ENCODE measurements at regions not wholly inside any gene's neighbourhood (a gene's known extent, or its start where the extent isn't known, plus 50 kb on each side); places are given as distances from the start of the nearest gene placed in this dataset.
"Not testable (repeated sequence)": the region's sequence is repeated elsewhere in the genome, so short reads cannot be mapped to it uniquely, and the experiment has no call there.

DNA sequence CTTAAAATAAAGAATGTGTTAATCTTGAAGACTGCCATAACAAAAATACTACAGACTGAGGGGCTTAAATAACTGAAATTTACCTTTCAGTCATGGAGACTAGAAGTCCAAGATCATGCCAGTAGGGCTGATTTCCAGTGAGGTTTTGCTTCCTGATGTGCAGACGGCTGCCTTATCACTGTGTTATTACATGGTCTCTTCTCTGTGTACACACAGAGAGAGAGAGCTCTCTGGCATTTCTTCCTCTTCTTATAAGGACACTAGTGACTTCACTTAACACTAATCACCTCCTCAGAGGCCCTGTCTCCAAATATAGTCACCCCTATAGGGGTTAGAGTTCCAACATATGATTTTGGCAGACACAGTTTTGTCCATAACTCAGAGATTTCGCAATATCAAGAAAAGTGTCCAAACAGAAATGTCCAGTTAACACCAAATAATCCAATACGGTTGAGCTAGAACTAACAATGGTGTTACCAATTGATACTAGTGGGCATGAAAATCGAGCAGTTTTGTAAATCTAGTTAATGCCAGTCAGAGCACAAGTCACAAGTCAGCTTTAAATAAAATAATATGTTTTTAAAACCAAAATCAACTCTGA, 399.8 kb downstream of the ADCYAP1 start:
- no peak for DNase-seq

DNA sequence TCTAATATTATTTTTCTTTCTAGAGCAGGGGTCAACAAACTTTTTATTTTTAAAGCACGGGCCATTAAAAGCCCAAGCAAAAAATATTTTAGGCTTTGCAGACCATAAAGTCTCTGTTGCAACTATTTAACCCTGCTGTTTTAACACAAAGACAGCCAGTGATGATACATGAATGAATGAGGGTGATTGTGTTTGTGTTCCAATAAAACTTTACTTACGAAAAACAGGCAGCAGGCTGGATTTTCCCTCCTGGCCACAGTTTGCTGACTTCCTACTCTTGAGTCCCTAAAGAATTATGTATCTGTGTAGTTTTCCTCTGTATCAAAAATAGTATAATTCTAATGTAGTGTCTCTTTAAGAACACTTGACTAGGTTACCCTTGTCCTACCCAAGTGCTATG, 402.0 kb downstream of the ADCYAP1 start:
- no peak for DNase-seq

DNA sequence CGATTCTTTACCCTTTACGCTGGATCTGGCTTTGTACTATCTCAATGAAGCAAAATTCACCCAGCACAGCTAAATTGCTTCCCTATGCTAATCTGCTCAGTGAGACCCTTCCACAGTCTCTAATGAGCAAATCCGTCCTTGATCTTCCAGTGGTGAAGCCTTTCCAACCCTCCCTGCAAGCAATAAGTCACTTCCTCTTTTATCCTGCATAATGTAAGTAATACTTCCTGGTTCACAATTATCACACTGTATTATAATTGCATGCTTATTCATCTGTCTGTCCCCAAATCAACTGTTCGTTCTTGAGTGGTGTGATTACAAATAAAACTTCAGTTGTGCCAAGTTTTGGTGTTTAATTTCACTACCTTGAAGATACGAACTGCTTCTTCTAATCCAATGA, 404.0 kb downstream of the ADCYAP1 start:
- DNase-seq = no peak

DNA sequence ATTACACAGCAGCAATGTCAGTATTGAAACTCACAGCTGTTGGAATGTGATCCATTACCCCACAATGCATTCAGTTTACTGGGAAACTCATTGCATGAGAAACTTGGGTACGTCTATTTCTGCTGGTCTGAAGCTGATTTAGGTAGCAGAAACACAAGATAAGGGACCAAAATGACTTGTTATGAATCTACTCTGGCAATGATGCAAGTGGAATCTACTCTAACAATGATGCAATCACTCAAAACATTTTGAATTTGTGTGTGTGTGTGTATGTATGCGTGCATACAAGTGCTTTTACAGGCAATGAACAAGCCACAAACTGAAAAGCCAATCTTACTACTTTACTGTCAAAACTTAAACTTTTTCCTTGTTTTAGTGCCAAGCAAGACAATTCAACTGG, 406.7 kb downstream of the ADCYAP1 start:
- no peak for DNase-seq

DNA sequence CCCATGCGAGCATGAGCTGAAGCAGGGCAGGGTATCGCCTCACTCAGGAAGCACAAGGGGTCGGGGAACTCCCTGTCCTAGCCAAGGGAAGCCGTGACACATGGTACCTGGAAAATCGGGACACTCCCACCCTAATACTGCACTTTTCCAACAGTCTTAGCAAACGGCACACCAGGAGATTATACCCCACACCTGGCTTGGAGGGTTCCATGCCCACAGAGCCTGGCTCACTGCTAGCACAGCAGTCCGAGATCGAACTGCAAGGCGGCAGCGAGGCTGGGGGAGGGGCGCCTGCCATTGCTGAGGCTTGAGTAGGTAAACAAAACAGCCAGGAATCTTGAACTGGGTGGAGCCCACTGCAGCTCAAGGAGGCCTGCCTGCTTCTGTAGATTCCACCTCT, 430.7 kb downstream of the ADCYAP1 start:
- not testable (repeated sequence) for DNase-seq

DNA sequence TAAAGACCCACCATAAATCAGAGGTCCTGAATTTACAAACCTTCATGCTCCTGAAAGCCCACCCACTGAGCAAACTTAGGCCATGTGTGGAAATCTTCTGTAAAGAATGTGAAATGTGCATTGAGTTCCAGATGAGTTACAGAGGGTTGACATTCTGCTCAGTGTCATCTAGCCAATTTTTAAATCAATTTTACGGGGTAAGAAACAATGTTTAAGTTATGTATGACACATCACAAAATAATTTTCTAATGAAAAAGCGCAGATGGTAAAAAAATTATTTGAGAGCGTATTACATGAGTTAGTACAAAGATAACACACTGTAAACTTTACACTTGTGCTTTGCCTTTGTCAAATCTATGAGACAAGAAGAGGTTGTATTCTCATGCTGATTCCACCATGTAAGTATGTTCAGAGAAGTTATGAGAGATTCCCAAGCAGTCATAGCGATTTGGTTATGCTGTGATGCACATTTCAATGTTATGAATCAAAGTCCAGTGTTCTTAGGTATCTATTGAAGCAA, 446.3 kb downstream of the ADCYAP1 start:
- no peak for DNase-seq

DNA sequence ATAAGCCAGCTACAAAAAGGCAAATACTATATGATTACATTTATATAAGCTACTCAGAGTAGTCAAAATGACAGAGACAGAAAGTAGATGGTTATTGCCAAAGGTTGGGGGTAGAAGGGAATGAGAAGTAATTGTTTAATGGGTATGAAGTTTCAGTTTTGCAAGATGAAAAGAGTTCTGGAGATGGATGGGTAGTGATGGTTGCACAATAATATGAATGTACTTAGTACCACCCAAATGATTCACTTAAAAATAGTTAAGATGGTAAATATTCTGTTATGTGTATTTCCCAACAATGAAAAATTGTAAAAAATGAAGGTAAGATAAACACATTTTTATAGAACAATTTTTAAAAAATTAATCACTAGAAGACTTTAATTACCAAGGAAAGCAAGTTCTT, 448.4 kb downstream of the ADCYAP1 start:
- no peak for DNase-seq

DNA sequence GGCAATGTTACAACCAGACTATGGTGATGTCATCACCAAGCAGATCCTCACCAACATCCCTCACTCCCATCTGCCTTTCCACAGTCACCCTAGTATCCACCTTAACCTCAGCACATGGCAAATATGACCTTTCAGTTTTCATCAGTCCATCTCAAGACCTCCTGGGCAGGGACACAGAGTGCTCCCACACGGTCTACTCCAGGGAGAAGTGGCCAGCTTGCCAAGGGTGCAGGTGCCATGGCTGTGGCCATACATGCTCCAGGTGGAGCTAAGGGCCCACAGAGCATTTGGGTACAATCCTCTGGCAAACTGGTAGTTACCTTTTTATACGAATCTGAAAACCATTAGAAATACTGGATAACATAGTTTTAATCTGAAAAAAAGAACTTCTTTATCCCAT, 453.1 kb downstream of the ADCYAP1 start:
- no peak for DNase-seq

DNA sequence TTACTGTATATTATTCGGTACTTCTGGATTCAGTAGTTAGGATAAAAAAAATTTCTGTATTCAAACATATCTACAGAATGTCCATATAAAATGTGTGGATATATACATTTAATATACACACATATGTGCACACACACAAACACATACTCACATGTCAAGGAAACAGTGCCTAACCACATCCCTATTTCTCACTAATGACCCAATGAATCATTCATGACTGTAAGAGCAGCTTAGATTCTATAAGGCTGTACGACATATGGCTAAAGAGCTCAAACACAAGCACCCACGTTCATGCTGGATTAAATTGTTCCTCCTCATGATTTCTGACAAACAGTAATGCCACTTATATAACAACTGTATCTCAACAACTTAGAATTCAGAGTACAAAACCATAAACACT, 457.3 kb downstream of the ADCYAP1 start:
- no peak for DNase-seq

DNA sequence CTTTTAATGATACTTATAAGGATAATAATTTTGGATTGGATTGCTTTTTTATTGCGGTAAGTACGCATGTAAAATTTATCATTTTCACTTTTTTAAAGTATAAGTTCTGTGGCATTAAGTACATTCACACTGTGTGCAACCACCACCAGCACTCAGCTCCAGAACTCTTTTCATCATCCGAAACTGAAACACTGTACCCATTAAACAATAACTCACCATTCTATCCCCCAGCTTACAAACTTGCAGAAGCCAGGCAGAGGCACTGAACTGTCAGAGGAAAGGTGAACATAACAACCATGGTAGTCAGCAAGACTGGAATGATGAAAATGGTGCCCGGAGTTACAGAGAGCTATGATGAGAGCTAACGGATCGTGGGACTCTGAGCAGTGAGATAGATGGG, 465.9 kb downstream of the ADCYAP1 start:
- DNase-seq = no peak

DNA sequence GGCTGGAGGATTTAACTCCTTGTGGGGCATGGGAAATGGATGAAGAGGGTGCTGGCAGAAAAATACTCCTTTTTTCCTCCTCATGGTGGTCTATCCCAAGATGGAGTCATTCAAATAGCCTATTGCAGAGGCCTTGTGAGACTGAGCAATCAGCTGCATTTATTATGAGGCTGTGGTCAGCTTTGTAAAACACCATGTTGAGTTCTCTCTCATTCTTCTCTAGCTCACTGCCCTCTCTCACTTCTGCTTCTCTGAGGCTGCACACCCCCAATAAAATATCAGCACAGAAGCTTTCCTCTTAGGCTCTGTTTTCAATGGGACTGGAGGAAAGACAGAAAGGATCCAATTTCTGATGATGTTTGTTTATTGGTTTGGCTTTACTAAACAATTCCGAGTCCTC, 467.1 kb downstream of the ADCYAP1 start:
- DNase-seq = no peak

DNA sequence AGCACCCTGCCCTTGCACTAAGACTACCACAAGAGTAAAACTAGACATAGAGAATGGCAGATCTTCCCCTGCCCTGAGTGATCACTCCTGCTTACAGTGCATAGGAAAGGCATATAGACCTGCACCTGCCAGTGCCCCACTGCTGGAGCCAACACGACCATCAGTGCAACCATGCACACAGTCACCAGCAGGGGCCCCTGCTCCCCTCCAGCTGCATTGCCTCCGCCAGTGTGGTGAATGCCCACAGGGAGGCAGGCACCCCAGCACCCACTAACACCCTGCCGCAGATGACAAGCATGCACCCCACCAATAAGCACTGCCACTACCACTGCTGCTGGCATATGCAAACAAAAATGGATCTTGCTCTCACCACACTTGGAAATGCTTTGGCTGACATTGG, 478.8 kb downstream of the ADCYAP1 start:
- DNase-seq = no peak

DNA sequence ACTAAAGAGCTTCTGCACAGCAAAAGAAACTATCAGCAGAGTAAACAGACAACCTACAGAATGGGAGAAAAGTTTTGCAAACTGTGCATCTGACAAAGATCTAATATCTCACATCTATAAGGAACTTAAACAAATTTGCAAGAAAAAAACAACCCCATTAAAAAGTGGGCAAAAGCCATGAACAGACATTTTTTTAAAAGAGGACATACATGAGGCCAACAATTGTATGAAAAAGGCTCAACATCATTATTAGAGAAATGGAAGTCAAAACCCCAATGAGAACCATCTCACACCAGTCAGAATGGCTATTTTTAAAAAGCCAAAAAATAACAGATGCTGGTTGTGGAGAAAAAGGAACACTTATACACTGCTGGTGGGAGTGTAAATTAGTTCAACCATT, 483.8 kb downstream of the ADCYAP1 start:
- DNase-seq = not testable (repeated sequence)

DNA sequence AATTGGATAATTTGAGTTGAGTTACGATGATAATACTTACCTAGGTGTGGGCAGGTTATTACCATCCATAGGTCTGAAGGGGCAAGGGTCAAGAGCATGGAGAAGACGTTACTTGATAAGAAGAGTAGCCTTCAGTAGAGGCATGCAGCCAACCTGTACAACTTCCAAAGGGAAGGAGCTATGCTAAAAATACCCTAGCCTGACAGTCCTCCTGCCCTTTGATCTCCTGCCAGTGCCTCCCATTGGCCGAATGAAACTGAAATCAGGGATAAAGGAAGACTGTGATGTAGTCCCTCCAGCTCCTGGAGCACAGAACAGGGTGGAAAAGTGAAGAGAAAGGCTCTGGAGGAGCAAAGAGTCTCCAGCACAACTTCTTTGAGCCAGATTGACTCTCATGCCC, 487.4 kb downstream of the ADCYAP1 start:
- no peak for DNase-seq

DNA sequence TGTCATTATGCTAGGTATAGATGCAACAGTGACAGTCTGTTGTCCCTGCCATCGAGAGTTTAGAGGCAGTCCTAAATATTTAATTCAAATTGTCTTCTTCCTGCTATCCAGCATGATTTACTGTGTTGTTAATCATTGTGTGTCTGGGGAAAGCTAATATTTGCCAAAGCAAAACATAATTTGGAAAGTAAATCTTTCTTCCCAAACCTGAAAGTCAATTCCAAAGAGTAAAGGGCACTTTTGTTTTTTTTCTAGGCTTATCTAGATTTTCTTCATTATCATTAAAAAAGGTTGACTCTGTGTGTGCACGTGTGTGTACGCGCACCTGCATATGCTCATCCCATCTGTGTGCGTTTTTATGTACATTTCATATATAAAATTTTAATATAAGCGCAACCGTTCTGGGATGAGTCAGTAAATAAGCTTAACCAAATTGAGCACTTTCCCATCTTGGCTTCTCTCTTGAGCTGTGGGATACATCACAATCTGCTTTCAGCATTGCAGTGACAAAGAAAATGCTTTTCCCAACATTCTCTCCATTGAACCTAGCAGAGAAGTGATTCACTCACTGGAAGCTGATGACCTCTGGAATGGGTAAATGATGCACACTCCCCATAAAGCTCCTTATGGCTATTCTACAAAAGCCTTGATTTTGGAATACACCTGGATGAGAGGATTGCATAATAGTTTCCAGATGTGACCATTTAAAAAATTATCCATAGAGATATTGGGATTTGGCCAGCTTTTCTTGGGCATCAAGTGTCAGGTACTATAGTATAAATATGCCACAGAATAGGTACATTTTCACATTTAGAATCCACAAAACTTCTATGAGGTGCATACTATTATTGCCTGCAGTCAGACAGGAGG, 488.4 kb downstream of the ADCYAP1 start:
- DNase-seq = no peak

DNA sequence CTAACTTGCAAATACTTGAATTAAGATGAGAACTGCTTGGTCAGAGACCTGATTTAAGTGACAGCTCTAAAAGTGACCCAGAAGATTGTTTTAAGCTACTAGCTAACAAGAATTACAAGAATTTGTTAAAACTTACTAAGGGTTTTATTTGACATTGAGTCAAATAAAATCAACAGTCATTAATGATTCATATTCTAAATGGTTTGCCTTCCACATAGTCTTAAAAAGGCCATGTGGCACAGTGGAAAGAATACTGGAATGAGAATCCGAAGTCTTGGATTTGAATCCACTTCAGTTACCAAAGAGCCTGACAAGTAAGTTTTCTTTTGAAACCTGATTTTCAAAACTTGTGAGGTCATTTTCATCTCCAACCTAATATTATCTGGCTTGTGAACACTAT, 489.3 kb downstream of the ADCYAP1 start:
- no peak for DNase-seq

DNA sequence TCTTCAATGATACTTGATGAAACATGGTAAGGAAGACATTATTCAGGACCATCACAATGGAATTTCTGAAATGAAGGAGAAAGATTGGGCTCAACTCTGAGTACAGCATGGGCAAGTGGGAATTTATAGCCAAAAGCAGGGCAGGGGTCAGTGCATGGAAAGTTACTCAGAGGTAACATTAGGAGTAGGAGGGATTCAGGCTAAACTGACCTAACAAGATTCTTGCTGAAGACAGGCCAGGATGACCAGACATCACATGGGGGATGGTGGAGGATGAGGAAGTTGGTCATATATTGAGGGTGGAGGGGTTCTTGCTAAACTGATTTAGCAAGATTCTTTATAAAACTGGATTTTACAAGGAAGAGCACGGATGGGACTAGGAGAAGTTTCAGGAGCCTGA, 489.8 kb downstream of the ADCYAP1 start:
- DNase-seq = no peak

DNA sequence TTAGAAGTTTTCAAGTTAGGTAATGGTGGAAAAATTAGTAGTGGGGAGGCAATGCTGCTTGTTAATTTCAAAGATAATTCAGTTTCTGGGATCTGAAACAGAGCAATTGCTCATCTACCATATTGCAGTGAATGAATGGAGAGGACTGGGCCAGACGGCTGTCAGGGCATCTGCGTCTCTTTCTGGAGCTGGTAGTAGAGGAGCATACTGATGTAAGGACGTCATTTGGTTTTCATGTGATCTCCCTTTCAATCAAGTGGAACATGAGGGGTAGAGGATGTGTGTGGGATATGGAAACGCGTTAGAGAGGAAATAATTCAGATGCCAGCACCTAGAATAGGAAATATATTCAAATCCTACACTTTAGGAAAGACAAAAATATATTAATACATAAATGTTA, 490.3 kb downstream of the ADCYAP1 start:
- no peak for DNase-seq

DNA sequence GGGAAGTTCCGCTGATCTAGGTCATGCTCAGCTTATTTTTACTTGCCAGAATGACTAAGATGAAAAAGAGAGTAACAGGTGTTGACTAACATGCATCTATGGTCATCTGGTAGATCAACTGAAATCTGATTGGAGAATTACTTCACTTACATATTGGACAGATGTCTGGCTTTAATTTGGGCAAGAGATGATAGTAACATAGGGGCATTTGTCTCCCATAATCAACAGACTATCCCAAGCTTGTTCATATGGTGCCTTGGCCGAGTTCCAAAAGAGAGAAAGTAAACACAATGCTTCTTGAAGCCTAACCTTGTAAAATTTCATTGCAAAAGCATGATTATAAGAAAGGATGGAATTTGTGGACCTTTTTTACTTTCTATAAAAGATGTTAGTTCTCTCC, 503.7 kb downstream of the ADCYAP1 start:
- DNase-seq = no peak

DNA sequence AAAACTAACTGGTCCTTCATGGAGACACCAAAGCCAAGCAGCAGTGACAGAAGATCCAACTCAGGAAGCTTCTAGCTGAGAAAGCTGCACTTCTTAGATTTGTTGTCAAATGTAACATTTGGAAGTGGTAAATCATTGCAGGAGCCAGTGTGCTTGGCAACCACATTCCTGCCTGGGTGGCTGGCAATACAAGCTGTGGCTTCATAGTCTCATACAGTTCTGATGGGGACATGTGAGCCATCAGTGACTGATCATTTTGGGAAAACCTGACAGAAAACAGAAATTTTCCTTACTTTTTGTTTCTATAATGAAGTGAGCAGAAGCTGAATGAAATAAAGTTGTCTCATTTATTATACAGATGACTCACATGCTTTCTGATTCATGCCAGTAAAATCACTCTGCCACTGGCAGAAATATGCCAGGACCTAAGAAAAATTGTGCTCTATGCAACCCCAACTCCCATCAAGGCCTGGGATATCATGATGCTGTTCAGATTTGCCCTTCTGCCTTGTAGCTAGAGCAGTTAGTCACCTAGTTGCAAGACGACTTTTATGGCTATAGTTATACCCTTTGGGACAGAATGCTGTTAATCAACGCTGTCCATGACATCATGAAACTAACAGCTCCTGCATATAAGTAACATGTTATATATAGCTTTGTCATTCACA, 508.1 kb downstream of the ADCYAP1 start:
- DNase-seq = no peak

DNA sequence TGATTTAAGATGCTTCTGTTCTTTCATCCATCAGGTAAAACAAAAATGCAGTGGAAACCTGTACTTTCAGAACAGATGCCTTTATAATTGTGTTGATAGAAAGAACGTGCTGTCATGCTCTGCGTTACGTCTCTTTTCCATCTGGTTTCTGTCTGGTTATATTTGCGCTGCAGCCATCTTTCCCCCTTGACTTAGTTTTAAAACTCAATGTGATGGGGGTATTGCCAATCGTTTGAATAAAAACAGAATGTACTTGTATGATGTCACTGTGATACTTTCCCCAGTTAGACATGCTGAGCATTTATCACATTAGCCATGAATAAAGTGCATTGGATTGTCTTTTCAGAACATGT, 508.6 kb downstream of the ADCYAP1 start:
- no peak for DNase-seq

DNA sequence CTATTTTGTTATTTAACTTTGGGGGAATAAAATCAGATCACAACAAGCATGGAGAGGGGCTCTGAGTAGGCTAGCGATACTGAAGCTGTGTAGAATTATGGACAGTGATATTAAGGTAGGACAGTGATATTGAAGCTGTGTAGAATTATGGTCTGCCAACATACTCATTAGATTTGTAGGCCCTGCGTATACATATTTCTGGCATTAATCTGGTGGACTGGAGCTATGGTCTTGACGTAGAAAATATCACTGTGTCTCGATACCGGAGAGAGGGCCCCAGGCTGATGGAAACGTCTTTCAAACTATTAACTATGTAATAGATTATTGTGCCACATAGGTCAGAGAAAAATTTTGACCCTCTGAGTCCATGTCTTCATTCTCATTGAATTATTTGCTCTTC, 511.4 kb downstream of the ADCYAP1 start:
- no peak for DNase-seq

DNA sequence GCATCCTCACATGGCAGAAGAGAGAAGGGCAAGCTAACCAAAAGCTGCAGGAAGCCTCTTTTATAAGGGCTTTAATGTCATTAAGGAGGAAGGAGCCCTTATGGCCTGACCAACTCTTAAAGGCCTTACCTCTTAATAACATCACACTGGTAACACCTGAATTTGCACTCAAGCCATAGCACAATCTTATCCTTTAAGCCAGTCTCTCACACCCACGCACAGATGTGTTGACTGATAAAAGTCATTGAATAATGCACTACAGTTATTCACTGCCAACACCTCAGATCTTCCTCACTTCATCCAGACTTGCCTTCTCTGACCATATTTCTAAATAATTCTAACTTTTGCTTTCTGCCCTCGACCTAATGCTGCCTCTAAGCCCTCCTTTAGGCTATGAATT, 516.8 kb downstream of the ADCYAP1 start:
- no peak for DNase-seq

DNA sequence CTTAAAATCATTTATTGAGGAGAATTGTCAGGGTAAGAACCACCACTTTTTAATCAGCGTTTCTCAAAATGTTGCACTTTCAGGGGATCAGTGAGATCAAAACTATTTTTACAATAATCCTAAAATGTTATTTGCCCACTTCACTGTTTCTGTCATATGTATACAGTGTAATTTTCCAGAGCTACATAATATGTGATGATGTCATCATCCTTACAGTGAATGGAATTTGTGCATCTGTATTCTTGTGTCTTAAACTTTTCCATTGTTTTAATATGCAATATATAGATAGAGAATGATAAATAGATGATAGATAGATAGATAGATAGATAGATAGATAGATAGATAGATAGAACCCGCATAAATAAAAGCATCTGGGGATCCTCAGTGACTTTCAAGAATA, 518.0 kb downstream of the ADCYAP1 start:
- no peak for DNase-seq
